GM12878 (cell line): ENCODE measurements at regions not wholly inside any gene's neighbourhood (a gene's known extent, or its start where the extent isn't known, plus 50 kb on each side); places are given as distances from the start of the nearest gene placed in this dataset.

ENCODE experiments used
- ATAC-seq: fragments of 200-7000 bp; cut with Tn5 transposase; 3 replicates; pipeline ENCODE4 v1.9.1; 2020; ENCODE audit warnings: mild to moderate bottlenecking, moderate library complexity
- BruUV-seq: library from RNA; stranded (reverse); fragments of 400-500 nt; replicated peaks from 2 replicates; lab custom pipeline; 2021; lab: Mats Ljungman, UMichigan
- CTCF ChIA-PET: fragments of 300-600 bp; sonication (Branson Sonifier 250); formaldehyde crosslinking; extraction: SDS; loops from one replicate; lab custom pipeline; 2021; ENCODE audit warnings: inconsistent platforms; lab: Yijun Ruan, JAX
- POLR2A ChIA-PET: fragments of 350-600 bp; formaldehyde crosslinking; extraction: SDS; loops from one replicate; lab custom pipeline; 2021; ENCODE audit warnings: inconsistent platforms; lab: Charles Lee
- RAD21 ChIA-PET: fragments of 300-600 bp; sonication (Branson Sonifier 250); formaldehyde crosslinking; loops from one replicate; lab custom pipeline; 2023; ENCODE audit warnings: antibody characterized with exemption; ENCODE audit not compliant: unreplicated experiment; lab: Charles Lee
- SMC1A ChIA-PET: fragments of 300-600 bp; sonication (Branson Sonifier 250); formaldehyde crosslinking; loops from one replicate; lab custom pipeline; 2023; ENCODE audit not compliant: unreplicated experiment, uncharacterized antibody; lab: Charles Lee
- DNase-seq: peaks from one replicate; pipeline ENCODE4 v3.0.0-alpha.2; 2011; ENCODE audit warnings: low read depth, low spot score
- FAIRE-seq: peaks from 3 replicates; lab custom pipeline; 2011; peaks lifted over from hg19 to GRCh38; lab: Jason Lieb, UNC
- H2AFZ ChIP-seq: 2 replicates; pipeline ENCODE4 v1.6.0; 2011; ENCODE audit warnings: low read depth, low read length, control low read depth; ENCODE audit not compliant: control insufficient read depth
- H3K27ac ChIP-seq: 2 replicates; pipeline ENCODE4 v1.5.1; 2011; ENCODE audit warnings: control low read depth; ENCODE audit not compliant: control insufficient read depth, insufficient read depth
- H3K27me3 ChIP-seq, 2 experiments: replicated peaks in 1 of 2; 2 replicates each; pipeline versions ENCODE4 v1.6.0 to v1.6.1; 2011; ENCODE audit warnings: low read length in 1 of 2; ENCODE audit not compliant: control insufficient read depth in 2 of 2, insufficient read depth in 2 of 2
- H3K36me3 ChIP-seq, 2 experiments: 2 replicates each; pipeline ENCODE4 v1.5.1; 2011; ENCODE audit warnings: low read length in 1 of 2; ENCODE audit not compliant: control insufficient read depth in 2 of 2, insufficient read depth in 2 of 2
- H3K4me1 ChIP-seq: 2 replicates; pipeline ENCODE4 v1.6.1; 2011; ENCODE audit warnings: mild to moderate bottlenecking, low read length, moderate library complexity, mixed read lengths; ENCODE audit not compliant: control insufficient read depth, insufficient read depth
- H3K4me2 ChIP-seq: 2 replicates; pipeline ENCODE4 v1.6.0; 2011; ENCODE audit warnings: control low read depth; ENCODE audit not compliant: control insufficient read depth, insufficient read depth
- H3K4me3 ChIP-seq: fragments of 200-600 bp; sonication (generic); 2 replicates; pipeline ENCODE4 v1.5.1; 2016
- H3K79me2 ChIP-seq: 2 replicates; pipeline ENCODE4 v1.6.0; 2011; ENCODE audit warnings: low read length; ENCODE audit not compliant: control insufficient read depth, insufficient read depth
- H3K9ac ChIP-seq: 2 replicates; pipeline ENCODE4 v1.8.0; 2011; ENCODE audit warnings: low read length, control low read depth, mixed read lengths; ENCODE audit not compliant: control insufficient read depth, insufficient read depth
- H3K9me3 ChIP-seq: replicated peaks from 3 replicates; pipeline ENCODE4 v1.5.1; 2011; ENCODE audit warnings: mild to moderate bottlenecking, low read length; ENCODE audit not compliant: control insufficient read depth, insufficient read depth
- H4K20me1 ChIP-seq: 2 replicates; pipeline ENCODE4 v1.6.0; 2011; ENCODE audit not compliant: control insufficient read depth, insufficient read depth
- ASH2L ChIP-seq: fragments of 300-600, 200-600 bp; sonication (generic); IDR thresholded peaks from 2 replicates; pipeline ENCODE4 v1.6.1; 2017; ENCODE audit warnings: low read depth, mild to moderate bottlenecking, borderline replicate concordance
- BRCA1 ChIP-seq: IDR thresholded peaks from 2 replicates; pipeline ENCODE4 v1.6.1; 2011; ENCODE audit warnings: low read depth, low read length, improper control_type of control experiment
- CEBPB ChIP-seq, 2 experiments: fragments of 150-350 bp in 1 of 2; IDR thresholded peaks; 2 replicates each; pipeline ENCODE4 v1.6.1; 2012 to 2014; ENCODE audit warnings: low read depth in 2 of 2, low read length in 2 of 2, borderline replicate concordance in 1 of 2, inconsistent platforms in 1 of 2
- CEBPZ ChIP-seq: fragments of 150-350 bp; IDR thresholded peaks from 2 replicates; pipeline ENCODE4 v1.6.1; 2016; ENCODE audit warnings: low read depth, low read length
- HCFC1 ChIP-seq: fragments of 150-350 bp; IDR thresholded peaks from 2 replicates; pipeline ENCODE4 v1.6.1; 2014; ENCODE audit warnings: low read length
- IKZF2 ChIP-seq, 2 experiments: fragments of 450-650 bp; IDR thresholded peaks; 2 replicates each; pipeline ENCODE4 v1.6.1; 2017; ENCODE audit warnings: mild to moderate bottlenecking in 2 of 2, moderate library complexity in 2 of 2
- IRF3 ChIP-seq: fragments of 450-650 bp; IDR thresholded peaks from 2 replicates; pipeline ENCODE4 v1.6.1; 2014; ENCODE audit warnings: mild to moderate bottlenecking
- KDM1A ChIP-seq: fragments of 200-600 bp; sonication (generic); IDR thresholded peaks from 2 replicates; pipeline ENCODE4 v1.6.1; 2016; ENCODE audit warnings: borderline replicate concordance
- MXI1 ChIP-seq: fragments of 150-350 bp; IDR thresholded peaks from 2 replicates; pipeline ENCODE4 v1.6.1; 2011; ENCODE audit warnings: low read depth, mild to moderate bottlenecking, inconsistent platforms, low read length, improper control_type of control experiment
- PML ChIP-seq: IDR thresholded peaks from 2 replicates; pipeline ENCODE4 v1.6.1; 2012; ENCODE audit warnings: low read length, inconsistent platforms
- RELA ChIP-seq: fragments of 450-650 bp; IDR thresholded peaks from 2 replicates; pipeline ENCODE4 v1.8.0; 2014; ENCODE audit warnings: borderline replicate concordance; ENCODE audit not compliant: partially characterized antibody
- SMARCA5 ChIP-seq: fragments of 450-650 bp; IDR thresholded peaks from 2 replicates; pipeline ENCODE4 v1.6.1; 2017; ENCODE audit warnings: mild to moderate bottlenecking
- SMC3 ChIP-seq: IDR thresholded peaks from 2 replicates; pipeline ENCODE4 v1.6.1; 2011; ENCODE audit warnings: low read length, improper control_type of control experiment, borderline replicate concordance
- SPI1 ChIP-seq: IDR thresholded peaks from 2 replicates; pipeline ENCODE4 v1.6.1; 2011; ENCODE audit warnings: low read depth, mild to moderate bottlenecking, low read length, moderate library complexity, borderline replicate concordance; ENCODE audit not compliant: insufficient read depth
- SREBF1 ChIP-seq: IDR thresholded peaks from 2 replicates; pipeline ENCODE4 v1.6.1; 2012; ENCODE audit warnings: mild to moderate bottlenecking, low read length
- SREBF2 ChIP-seq: IDR thresholded peaks from 2 replicates; pipeline ENCODE4 v1.6.1; 2012; ENCODE audit warnings: mild to moderate bottlenecking, low read length
- TCF7 ChIP-seq: IDR thresholded peaks from 2 replicates; pipeline ENCODE4 v1.6.1; 2014; ENCODE audit warnings: antibody characterized with exemption, borderline replicate concordance
- WGBS: methylation state at CpG from one replicate; pipeline ENCODE4 v1.1.6; 2016; ENCODE audit warnings: low lambda C conversion rate; ENCODE audit not compliant: insufficient replicate concordance, insufficient coverage; ENCODE audit errors: missing lambda C conversion rate; 5-methylcytosine and 5-hydroxymethylcytosine counted together
- in situ Hi-C: fragments of 300-500 bp; cut with MboI; formaldehyde crosslinking; loops from 9 replicates; pipeline ENCODE4 v1.14.3; 2018; ENCODE audit warnings: mixed read lengths
- intact Hi-C: fragments of 100-400 bp; cut with micrococcal nuclease; formaldehyde crosslinking; loops from one replicate; pipeline ENCODE4 v1.14.2; 2022; ENCODE audit not compliant: unreplicated experiment

GRCh38 chr14:84670796-84671195 is 859.1 kb upstream of the FLRT2 start:
- ChIA-PET RAD21 (no interaction called here), SMC1A (no interaction called here), CTCF (no interaction called here), POLR2A (no interaction called here)
- intact Hi-C loops: no loop called here
- in situ Hi-C loops: no loop called here
- Histone ChIP-seq H3K27me3 (no peaks in the 10 kb centered on the region), H3K36me3 (no peaks in the 10 kb centered on the region), H2AFZ (no peak overlapping the region), H3K4me1 (no peaks in the 10 kb centered on the region), H3K9me3 (no peaks in the 10 kb centered on the region), H3K4me2 (no peak overlapping the region), H3K9ac (no peak overlapping the region), H3K79me2 (no peaks in the 10 kb centered on the region), H4K20me1 (no peaks in the 10 kb centered on the region), H3K4me3 (no peak overlapping the region), H3K27ac (no peak overlapping the region)
- no peak for TF ChIP-seq KDM1A
- no peak for TF ChIP-seq SREBF1
- TF ChIP-seq TCF7: no peak
- TF ChIP-seq RELA: no peak
- no peak for TF ChIP-seq PML
- TF ChIP-seq IKZF2 (IDR thresholded peaks at IDR 0.05): no peak
- TF ChIP-seq BRCA1: no peak
- TF ChIP-seq SMC3: no peak
- no peak for TF ChIP-seq MXI1
- TF ChIP-seq HCFC1: no peak
- ATAC-seq: no peak
- no peak for FAIRE-seq
- no TSS peak for BruUV-seq
- DNase-seq: no peak

- no peak for DNase-seq
- no peak overlapping the region for H3K9ac ChIP-seq
- intact Hi-C loops: no loop called here
- SMC1A ChIA-PET: no interaction called here
- no TSS peak for BruUV-seq
- no peak overlapping the region for H2AFZ ChIP-seq
- no peaks in the 10 kb centered on the region for H3K79me2 ChIP-seq
- no peaks in the 10 kb centered on the region for H3K9me3 ChIP-seq
- H3K4me1 ChIP-seq: no peaks in the 10 kb centered on the region
- no peak overlapping the region for H3K27ac ChIP-seq
- no peak overlapping the region for H3K4me2 ChIP-seq
- POLR2A ChIA-PET: no interaction called here
- H3K27me3 ChIP-seq: no peaks in the 10 kb centered on the region
- FAIRE-seq: no peak
- CTCF ChIA-PET: no interaction called here
- no peak for ATAC-seq
- no peaks in the 10 kb centered on the region for H4K20me1 ChIP-seq
- RAD21 ChIA-PET: no interaction called here
- H3K36me3 ChIP-seq: no peaks in the 10 kb centered on the region
- in situ Hi-C loops: no loop called here
- no peak overlapping the region for H3K4me3 ChIP-seq
- 28% methylated on average over 3 of the region's 3 CpGs for WGBS
- TF ChIP-seq CEBPB (IDR thresholded peaks at IDR 0.05; ENCODE audit: borderline replicate concordance in 1 of 2, low read depth in 2 of 2, low read length in 2 of 2) (no peak), SMARCA5 (no peak), CEBPZ (no peak), SREBF2 (no peak), IRF3 (no peak), ASH2L (no peak), SPI1 (no peak), SREBF1 (no peak)
Observed at GRCh38 chr14:84671776-84672175, 858.2 kb upstream of the FLRT2 start.
